ENCODE measurements at regions not wholly inside any gene's neighbourhood (a gene's known extent, or its start where the extent isn't known, plus 50 kb on each side); places are given as distances from the start of the nearest gene placed in this dataset.

GRCh38 chr4:1541449-1542225, 135.4 kb upstream of the NKX1-1 start:
- TF ChIP-seq CTCF (conservative IDR thresholded peaks at IDR 0.05; ENCODE audit: control insufficient read depth, insufficient read depth, low read depth, low read length): no peak
- DNase-seq (ENCODE audit: low read depth): no peak
- H3K4me3 ChIP-seq (ENCODE audit: control insufficient read depth, low read depth, low read length): no peak overlapping the region

GRCh38 chr4:1540601-1541375, 134.5 kb upstream of the NKX1-1 start:
- no peak for TF ChIP-seq CTCF (conservative IDR thresholded peaks at IDR 0.05; ENCODE audit: control insufficient read depth, insufficient read depth, low read depth, low read length)
- DNase-seq (ENCODE audit: low read depth): no peak
- no peak overlapping the region for H3K4me3 ChIP-seq (ENCODE audit: control insufficient read depth, low read depth, low read length)

GRCh38 chr4:1539859-1540600, 133.8 kb upstream of the NKX1-1 start:
- no peak for DNase-seq (ENCODE audit: low read depth)
- no peak overlapping the region for H3K4me3 ChIP-seq (ENCODE audit: control insufficient read depth, low read depth, low read length)
- TF ChIP-seq CTCF (conservative IDR thresholded peaks at IDR 0.05; ENCODE audit: control insufficient read depth, insufficient read depth, low read depth, low read length): no peak

- no peak for TF ChIP-seq CTCF (conservative IDR thresholded peaks at IDR 0.05; ENCODE audit: control insufficient read depth, insufficient read depth, low read depth, low read length)
- H3K4me3 ChIP-seq (ENCODE audit: control insufficient read depth, low read depth, low read length): no peak overlapping the region
- no peak for DNase-seq (ENCODE audit: low read depth)
These were observed 132.9 kb upstream of the NKX1-1 start for GRCh38 chr4:1538941-1539772.

GRCh38 chr4:1538096-1538410, 131.8 kb upstream of the NKX1-1 start:
- no peak overlapping the region for H3K4me3 ChIP-seq (ENCODE audit: control insufficient read depth, low read depth, low read length)
- DNase-seq (ENCODE audit: low read depth): no peak
- TF ChIP-seq CTCF (conservative IDR thresholded peaks at IDR 0.05; ENCODE audit: control insufficient read depth, insufficient read depth, low read depth, low read length): no peak
